Ovary (tissue), 3 donors: ENCODE measurements at regions not wholly inside any gene's neighbourhood (a gene's known extent, or its start where the extent isn't known, plus 50 kb on each side); places are given as distances from the start of the nearest gene placed in this dataset.

Source experiments
- EP300 ChIP-seq: sonication (generic); formaldehyde crosslinking; IDR thresholded peaks from one replicate; pipeline ENCODE4 v1.6.1; 2017; ENCODE audit warnings: antibody characterized with exemption
- POLR2A ChIP-seq: fragments of 450-650 bp; IDR thresholded peaks from one replicate; pipeline ENCODE4 v1.6.1; 2017; ENCODE audit warnings: antibody characterized with exemption, mild to moderate bottlenecking, moderate library complexity
- TF ChIP-seq, protein P1 (sequence below), 3 donors: fragments of 450-650 bp in 2 of 3; fragments of 200-600 bp in 1 of 3; IDR thresholded peaks; one replicate each; pipeline versions ENCODE4 v1.5.1 to v1.8.0; 2016 to 2022; ENCODE audit warnings: antibody characterized with exemption in 3 of 3, mild to moderate bottlenecking in 1 of 3
- donor health status: DM: no; HTN: no; CAD: no.

- TF ChIP-seq, protein P1, sequence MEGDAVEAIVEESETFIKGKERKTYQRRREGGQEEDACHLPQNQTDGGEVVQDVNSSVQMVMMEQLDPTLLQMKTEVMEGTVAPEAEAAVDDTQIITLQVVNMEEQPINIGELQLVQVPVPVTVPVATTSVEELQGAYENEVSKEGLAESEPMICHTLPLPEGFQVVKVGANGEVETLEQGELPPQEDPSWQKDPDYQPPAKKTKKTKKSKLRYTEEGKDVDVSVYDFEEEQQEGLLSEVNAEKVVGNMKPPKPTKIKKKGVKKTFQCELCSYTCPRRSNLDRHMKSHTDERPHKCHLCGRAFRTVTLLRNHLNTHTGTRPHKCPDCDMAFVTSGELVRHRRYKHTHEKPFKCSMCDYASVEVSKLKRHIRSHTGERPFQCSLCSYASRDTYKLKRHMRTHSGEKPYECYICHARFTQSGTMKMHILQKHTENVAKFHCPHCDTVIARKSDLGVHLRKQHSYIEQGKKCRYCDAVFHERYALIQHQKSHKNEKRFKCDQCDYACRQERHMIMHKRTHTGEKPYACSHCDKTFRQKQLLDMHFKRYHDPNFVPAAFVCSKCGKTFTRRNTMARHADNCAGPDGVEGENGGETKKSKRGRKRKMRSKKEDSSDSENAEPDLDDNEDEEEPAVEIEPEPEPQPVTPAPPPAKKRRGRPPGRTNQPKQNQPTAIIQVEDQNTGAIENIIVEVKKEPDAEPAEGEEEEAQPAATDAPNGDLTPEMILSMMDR (IDR thresholded peaks at IDR 0.05): no peak
- no peak for TF ChIP-seq POLR2A
- no peak for TF ChIP-seq EP300
Observed at GRCh38 chr12:127043731-127044130, 1223.2 kb upstream of the TMEM132C start.
